HUES48 (cell line): ENCODE measurements at regions not wholly inside any gene's neighbourhood (a gene's known extent, or its start where the extent isn't known, plus 50 kb on each side); places are given as distances from the start of the nearest gene placed in this dataset.
A peak's percentile ranks its signal among the peaks of the same experiment; 100 is the strongest.

ENCODE experiments used
- H3K27ac ChIP-seq: one replicate; pipeline ENCODE4 v1.7.0; 2013; ENCODE audit warnings: low read depth, low read length, inconsistent platforms
- H3K27me3 ChIP-seq: 2 replicates; pipeline ENCODE4 v1.6.1; 2013; ENCODE audit warnings: mild to moderate bottlenecking, low read length; ENCODE audit not compliant: control insufficient read depth, insufficient read depth
- H3K36me3 ChIP-seq: 2 replicates; pipeline ENCODE4 v1.6.1; 2013; ENCODE audit warnings: low read length; ENCODE audit not compliant: control insufficient read depth, insufficient read depth
- H3K4me1 ChIP-seq: 2 replicates; pipeline ENCODE4 v1.6.1; 2013; ENCODE audit warnings: mild to moderate bottlenecking, low read length; ENCODE audit not compliant: control insufficient read depth, insufficient read depth
- H3K4me3 ChIP-seq: 2 replicates; pipeline ENCODE4 v1.5.1; 2013; ENCODE audit warnings: mild to moderate bottlenecking, low read depth, low read length
- H3K9ac ChIP-seq: 2 replicates; pipeline ENCODE4 v1.6.1; 2013; ENCODE audit warnings: mild to moderate bottlenecking, low read depth, low read length, moderate library complexity
- H3K9me3 ChIP-seq: 2 replicates; pipeline ENCODE4 v1.6.1; 2013; ENCODE audit warnings: low read length; ENCODE audit not compliant: control insufficient read depth, insufficient read depth

- Histone ChIP-seq H3K9me3 (no peaks in the 10 kb centered on the region), H3K9ac (no peak overlapping the region), H3K4me1 (no peaks in the 10 kb centered on the region), H3K36me3 (no peaks in the 10 kb centered on the region), H3K27me3 (no peaks in the 10 kb centered on the region), H3K4me3 (no peak overlapping the region), H3K27ac (no peak overlapping the region)
These were observed 208.3 kb upstream of the SLITRK3 start for GRCh38 chr3:165404357-165405027.

GRCh38 chr3:165403666-165404065 is 207.5 kb upstream of the SLITRK3 start:
- no peaks in the 10 kb centered on the region for H3K36me3 ChIP-seq
- H3K9ac ChIP-seq: no peak overlapping the region
- H3K27me3 ChIP-seq: no peaks in the 10 kb centered on the region
- H3K4me3 ChIP-seq: no peak overlapping the region
- no peak overlapping the region for H3K27ac ChIP-seq
- no peaks in the 10 kb centered on the region for H3K4me1 ChIP-seq
- H3K9me3 ChIP-seq: no peaks in the 10 kb centered on the region

GRCh38 chr3:165395188-165395587 is 199.0 kb upstream of the SLITRK3 start:
- no peak overlapping the region for H3K9ac ChIP-seq
- H3K27ac ChIP-seq: peak overlapping the region; percentile 70
- no peaks in the 10 kb centered on the region for H3K27me3 ChIP-seq
- no peaks in the 10 kb centered on the region for H3K36me3 ChIP-seq
- no peak overlapping the region; the same call in 1 of the 2 replicates for H3K4me3 ChIP-seq
- H3K4me1 ChIP-seq: peaks cover 18% of the 10 kb centered on the region
- H3K9me3 ChIP-seq: no peaks in the 10 kb centered on the region

GRCh38 chr3:165393461-165393860 is 197.3 kb upstream of the SLITRK3 start:
- Histone ChIP-seq H3K27ac (no peak overlapping the region), H3K4me1 (peaks cover 18% of the 10 kb centered on the region), H3K4me3 (no peak overlapping the region), H3K27me3 (no peaks in the 10 kb centered on the region), H3K36me3 (no peaks in the 10 kb centered on the region), H3K9ac (no peak overlapping the region), H3K9me3 (no peaks in the 10 kb centered on the region)

- Histone ChIP-seq H3K36me3 (no peaks in the 10 kb centered on the region), H3K4me3 (no peak overlapping the region), H3K27me3 (no peaks in the 10 kb centered on the region), H3K4me1 (peaks cover 6% of the 10 kb centered on the region), H3K9ac (no peak overlapping the region), H3K27ac (no peak overlapping the region), H3K9me3 (no peaks in the 10 kb centered on the region)
These were observed 194.0 kb upstream of the SLITRK3 start for GRCh38 chr3:165390166-165390565.

- Histone ChIP-seq H3K9me3 (no peaks in the 10 kb centered on the region), H3K27me3 (no peaks in the 10 kb centered on the region), H3K27ac (no peak overlapping the region), H3K4me1 (peaks cover 1% of the 10 kb centered on the region; the same call in 1 of the 2 replicates), H3K36me3 (no peaks in the 10 kb centered on the region), H3K4me3 (no peak overlapping the region), H3K9ac (no peak overlapping the region)
These were observed 193.5 kb upstream of the SLITRK3 start for GRCh38 chr3:165389653-165390052.

GRCh38 chr3:165389064-165389463 is 192.9 kb upstream of the SLITRK3 start:
- H3K9ac ChIP-seq: no peak overlapping the region
- no peaks in the 10 kb centered on the region for H3K27me3 ChIP-seq
- no peaks in the 10 kb centered on the region for H3K36me3 ChIP-seq
- no peaks in the 10 kb centered on the region for H3K9me3 ChIP-seq
- H3K4me1 ChIP-seq: no peaks in the 10 kb centered on the region
- H3K27ac ChIP-seq: no peak overlapping the region
- no peak overlapping the region for H3K4me3 ChIP-seq

- Histone ChIP-seq H3K9ac (no peak overlapping the region), H3K27ac (no peak overlapping the region), H3K36me3 (no peaks in the 10 kb centered on the region), H3K9me3 (no peaks in the 10 kb centered on the region), H3K4me1 (no peaks in the 10 kb centered on the region), H3K27me3 (no peaks in the 10 kb centered on the region), H3K4me3 (no peak overlapping the region)
These were observed 187.2 kb upstream of the SLITRK3 start for GRCh38 chr3:165383381-165383780.

GRCh38 chr3:165382672-165383071 is 186.5 kb upstream of the SLITRK3 start:
- H3K4me3 ChIP-seq: no peak overlapping the region
- H3K27me3 ChIP-seq: no peaks in the 10 kb centered on the region
- no peaks in the 10 kb centered on the region for H3K9me3 ChIP-seq
- H3K4me1 ChIP-seq: no peaks in the 10 kb centered on the region
- H3K27ac ChIP-seq: no peak overlapping the region
- H3K9ac ChIP-seq: no peak overlapping the region
- no peaks in the 10 kb centered on the region for H3K36me3 ChIP-seq

GRCh38 chr3:165378761-165379160 is 182.6 kb upstream of the SLITRK3 start:
- no peaks in the 10 kb centered on the region for H3K36me3 ChIP-seq
- no peaks in the 10 kb centered on the region for H3K9me3 ChIP-seq
- H3K4me1 ChIP-seq: no peaks in the 10 kb centered on the region
- no peak overlapping the region for H3K9ac ChIP-seq
- no peak overlapping the region for H3K4me3 ChIP-seq
- no peak overlapping the region for H3K27ac ChIP-seq
- H3K27me3 ChIP-seq: no peaks in the 10 kb centered on the region

- H3K9me3 ChIP-seq: no peaks in the 10 kb centered on the region
- no peaks in the 10 kb centered on the region for H3K36me3 ChIP-seq
- no peak overlapping the region for H3K9ac ChIP-seq
- H3K27me3 ChIP-seq: no peaks in the 10 kb centered on the region
- no peak overlapping the region for H3K4me3 ChIP-seq
- H3K27ac ChIP-seq: no peak overlapping the region
- H3K4me1 ChIP-seq: no peaks in the 10 kb centered on the region
These were observed 162.8 kb upstream of the SLITRK3 start for GRCh38 chr3:165359005-165359404.
